WTC11 (cell line): ENCODE measurements at regions not wholly inside any gene's neighbourhood (a gene's known extent, or its start where the extent isn't known, plus 50 kb on each side); places are given as distances from the start of the nearest gene placed in this dataset.

Experiments
- ATAC-seq: fragments of 200-7000 bp; cut with Tn5 transposase; 2 replicates; pipeline ENCODE4 v1.10.0; 2021; ENCODE audit warnings: mild to moderate bottlenecking, moderate library complexity
- CTCF ChIA-PET: fragments of 300-600 bp; sonication (Branson Sonifier 250); formaldehyde crosslinking; loops from one replicate; lab custom pipeline; 2021; ENCODE audit warnings: antibody characterized with exemption; lab: Charles Lee
- POLR2A ChIA-PET: fragments of 350-600 bp; sonication (Branson Sonifier 250); formaldehyde crosslinking; loops from one replicate; lab custom pipeline; 2021; ENCODE audit warnings: antibody characterized with exemption; lab: Charles Lee
- DNase-seq: peaks from one replicate; pipeline ENCODE4 v3.0.0; 2021; ENCODE audit warnings: low spot score
- H3K27ac Mint-ChIP-seq: 2 replicates; pipeline ENCODE4 v1.8.0; 2021; ENCODE audit warnings: mixed read lengths
- H3K27me3 Mint-ChIP-seq: 2 replicates; pipeline ENCODE4 v1.8.0; 2021; ENCODE audit warnings: low read depth, mild to moderate bottlenecking, moderate library complexity, mixed read lengths
- H3K36me3 Mint-ChIP-seq: 2 replicates; pipeline ENCODE4 v1.8.0; 2021; ENCODE audit warnings: mixed read lengths
- H3K4me1 Mint-ChIP-seq: 2 replicates; pipeline ENCODE4 v1.8.0; 2022; ENCODE audit warnings: mixed read lengths
- H3K4me3 Mint-ChIP-seq: 2 replicates; pipeline ENCODE4 v1.8.0; 2021; ENCODE audit warnings: mild to moderate bottlenecking, moderate library complexity, mixed read lengths
- H3K9me3 Mint-ChIP-seq: 2 replicates; pipeline ENCODE4 v1.8.0; 2021; ENCODE audit warnings: mixed read lengths
- CBFB ChIP-seq: sonication (generic); formaldehyde crosslinking; IDR thresholded peaks from 2 replicates; pipeline ENCODE4 v1.8.1; 2022; ENCODE audit warnings: mild to moderate bottlenecking, low read depth, missing genetic modification reagents
- ELF4 ChIP-seq: sonication (generic); formaldehyde crosslinking; IDR thresholded peaks from 2 replicates; pipeline ENCODE4 v1.8.1; 2022; ENCODE audit warnings: low read depth, mild to moderate bottlenecking, moderate library complexity, missing genetic modification reagents
- HMGXB4 ChIP-seq: sonication (generic); formaldehyde crosslinking; IDR thresholded peaks from 2 replicates; pipeline ENCODE4 v1.8.1; 2023; ENCODE audit warnings: mild to moderate bottlenecking, moderate library complexity, missing genetic modification reagents
- KAT7 ChIP-seq: sonication (generic); formaldehyde crosslinking; IDR thresholded peaks from 2 replicates; pipeline ENCODE4 v1.8.1; 2023; ENCODE audit warnings: missing genetic modification reagents, mild to moderate bottlenecking, borderline replicate concordance
- MXD4 ChIP-seq: fragments of 250-450 bp; sonication (Bioruptor Pico); IDR thresholded peaks from 2 replicates; pipeline ENCODE4 v1.8.0; 2021; ENCODE audit warnings: mild to moderate bottlenecking, moderate library complexity, borderline replicate concordance
- NFE2L1 ChIP-seq: sonication (generic); formaldehyde crosslinking; IDR thresholded peaks from 2 replicates; pipeline ENCODE4 v1.8.1; 2023; ENCODE audit warnings: missing genetic modification reagents
- NR2C2 ChIP-seq: sonication (generic); formaldehyde crosslinking; IDR thresholded peaks from 2 replicates; pipeline ENCODE4 v1.8.0; 2022; ENCODE audit warnings: mild to moderate bottlenecking, missing genetic modification reagents
- ZNF219 ChIP-seq: sonication (generic); formaldehyde crosslinking; IDR thresholded peaks from 2 replicates; pipeline ENCODE4 v1.8.0; 2023; ENCODE audit warnings: missing genetic modification reagents, mild to moderate bottlenecking, borderline replicate concordance
- ZNF416 ChIP-seq: fragments of 250-450 bp; sonication (Bioruptor Pico); IDR thresholded peaks from 2 replicates; pipeline ENCODE4 v1.9.0; 2021; ENCODE audit warnings: mild to moderate bottlenecking, inconsistent platforms
- ZNF423 ChIP-seq: fragments of 250-450 bp; sonication (Bioruptor Pico); IDR thresholded peaks from 2 replicates; pipeline ENCODE4 v2.1.2; 2022; ENCODE audit warnings: mild to moderate bottlenecking, moderate library complexity
- TF ChIP-seq, protein P1 (sequence below): sonication (generic); formaldehyde crosslinking; IDR thresholded peaks from 2 replicates; pipeline ENCODE4 v1.8.1; 2023; ENCODE audit warnings: mild to moderate bottlenecking, missing genetic modification reagents, borderline replicate concordance
- TF ChIP-seq, protein P2 (sequence below): fragments of 200-600 bp; IDR thresholded peaks from 2 replicates; pipeline ENCODE4 v1.8.0; 2022; ENCODE audit warnings: antibody characterized with exemption
- TF ChIP-seq, protein P3 (sequence below): sonication (generic); formaldehyde crosslinking; IDR thresholded peaks from 2 replicates; pipeline ENCODE4 v1.8.0; 2022; ENCODE audit warnings: mild to moderate bottlenecking, missing genetic modification reagents
- TF ChIP-seq, protein P4 (sequence below): sonication (generic); formaldehyde crosslinking; IDR thresholded peaks from 2 replicates; pipeline ENCODE4 v1.8.1; 2022; ENCODE audit warnings: mild to moderate bottlenecking, moderate library complexity, missing genetic modification reagents
- TF ChIP-seq, protein P5 (sequence below): sonication (generic); formaldehyde crosslinking; IDR thresholded peaks from 2 replicates; pipeline ENCODE4 v1.8.1; 2022; ENCODE audit warnings: missing genetic modification reagents, borderline replicate concordance

- TF ChIP-seq NFE2L1 (CRISPR knock-in tag) = no peak
- TF ChIP-seq HMGXB4 (CRISPR knock-in tag) = no peak
- TF ChIP-seq, protein P1, sequence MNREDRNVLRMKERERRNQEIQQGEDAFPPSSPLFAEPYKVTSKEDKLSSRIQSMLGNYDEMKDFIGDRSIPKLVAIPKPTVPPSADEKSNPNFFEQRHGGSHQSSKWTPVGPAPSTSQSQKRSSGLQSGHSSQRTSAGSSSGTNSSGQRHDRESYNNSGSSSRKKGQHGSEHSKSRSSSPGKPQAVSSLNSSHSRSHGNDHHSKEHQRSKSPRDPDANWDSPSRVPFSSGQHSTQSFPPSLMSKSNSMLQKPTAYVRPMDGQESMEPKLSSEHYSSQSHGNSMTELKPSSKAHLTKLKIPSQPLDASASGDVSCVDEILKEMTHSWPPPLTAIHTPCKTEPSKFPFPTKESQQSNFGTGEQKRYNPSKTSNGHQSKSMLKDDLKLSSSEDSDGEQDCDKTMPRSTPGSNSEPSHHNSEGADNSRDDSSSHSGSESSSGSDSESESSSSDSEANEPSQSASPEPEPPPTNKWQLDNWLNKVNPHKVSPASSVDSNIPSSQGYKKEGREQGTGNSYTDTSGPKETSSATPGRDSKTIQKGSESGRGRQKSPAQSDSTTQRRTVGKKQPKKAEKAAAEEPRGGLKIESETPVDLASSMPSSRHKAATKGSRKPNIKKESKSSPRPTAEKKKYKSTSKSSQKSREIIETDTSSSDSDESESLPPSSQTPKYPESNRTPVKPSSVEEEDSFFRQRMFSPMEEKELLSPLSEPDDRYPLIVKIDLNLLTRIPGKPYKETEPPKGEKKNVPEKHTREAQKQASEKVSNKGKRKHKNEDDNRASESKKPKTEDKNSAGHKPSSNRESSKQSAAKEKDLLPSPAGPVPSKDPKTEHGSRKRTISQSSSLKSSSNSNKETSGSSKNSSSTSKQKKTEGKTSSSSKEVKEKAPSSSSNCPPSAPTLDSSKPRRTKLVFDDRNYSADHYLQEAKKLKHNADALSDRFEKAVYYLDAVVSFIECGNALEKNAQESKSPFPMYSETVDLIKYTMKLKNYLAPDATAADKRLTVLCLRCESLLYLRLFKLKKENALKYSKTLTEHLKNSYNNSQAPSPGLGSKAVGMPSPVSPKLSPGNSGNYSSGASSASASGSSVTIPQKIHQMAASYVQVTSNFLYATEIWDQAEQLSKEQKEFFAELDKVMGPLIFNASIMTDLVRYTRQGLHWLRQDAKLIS (CRISPR knock-in tag) = no peak
- TF ChIP-seq NR2C2 (CRISPR knock-in tag) = no peak
- TF ChIP-seq, protein P2, sequence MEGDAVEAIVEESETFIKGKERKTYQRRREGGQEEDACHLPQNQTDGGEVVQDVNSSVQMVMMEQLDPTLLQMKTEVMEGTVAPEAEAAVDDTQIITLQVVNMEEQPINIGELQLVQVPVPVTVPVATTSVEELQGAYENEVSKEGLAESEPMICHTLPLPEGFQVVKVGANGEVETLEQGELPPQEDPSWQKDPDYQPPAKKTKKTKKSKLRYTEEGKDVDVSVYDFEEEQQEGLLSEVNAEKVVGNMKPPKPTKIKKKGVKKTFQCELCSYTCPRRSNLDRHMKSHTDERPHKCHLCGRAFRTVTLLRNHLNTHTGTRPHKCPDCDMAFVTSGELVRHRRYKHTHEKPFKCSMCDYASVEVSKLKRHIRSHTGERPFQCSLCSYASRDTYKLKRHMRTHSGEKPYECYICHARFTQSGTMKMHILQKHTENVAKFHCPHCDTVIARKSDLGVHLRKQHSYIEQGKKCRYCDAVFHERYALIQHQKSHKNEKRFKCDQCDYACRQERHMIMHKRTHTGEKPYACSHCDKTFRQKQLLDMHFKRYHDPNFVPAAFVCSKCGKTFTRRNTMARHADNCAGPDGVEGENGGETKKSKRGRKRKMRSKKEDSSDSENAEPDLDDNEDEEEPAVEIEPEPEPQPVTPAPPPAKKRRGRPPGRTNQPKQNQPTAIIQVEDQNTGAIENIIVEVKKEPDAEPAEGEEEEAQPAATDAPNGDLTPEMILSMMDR = no peak
- no peak for TF ChIP-seq CBFB
- no peak for TF ChIP-seq KAT7 (CRISPR knock-in tag)
- TF ChIP-seq ELF4 (CRISPR knock-in tag) = no peak
- TF ChIP-seq, protein P3, sequence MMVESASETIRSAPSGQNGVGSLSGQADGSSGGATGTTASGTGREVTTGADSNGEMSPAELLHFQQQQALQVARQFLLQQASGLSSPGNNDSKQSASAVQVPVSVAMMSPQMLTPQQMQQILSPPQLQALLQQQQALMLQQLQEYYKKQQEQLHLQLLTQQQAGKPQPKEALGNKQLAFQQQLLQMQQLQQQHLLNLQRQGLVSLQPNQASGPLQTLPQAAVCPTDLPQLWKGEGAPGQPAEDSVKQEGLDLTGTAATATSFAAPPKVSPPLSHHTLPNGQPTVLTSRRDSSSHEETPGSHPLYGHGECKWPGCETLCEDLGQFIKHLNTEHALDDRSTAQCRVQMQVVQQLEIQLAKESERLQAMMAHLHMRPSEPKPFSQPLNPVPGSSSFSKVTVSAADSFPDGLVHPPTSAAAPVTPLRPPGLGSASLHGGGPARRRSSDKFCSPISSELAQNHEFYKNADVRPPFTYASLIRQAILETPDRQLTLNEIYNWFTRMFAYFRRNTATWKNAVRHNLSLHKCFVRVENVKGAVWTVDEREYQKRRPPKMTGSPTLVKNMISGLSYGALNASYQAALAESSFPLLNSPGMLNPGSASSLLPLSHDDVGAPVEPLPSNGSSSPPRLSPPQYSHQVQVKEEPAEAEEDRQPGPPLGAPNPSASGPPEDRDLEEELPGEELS (CRISPR knock-in tag) = no peak
Measured at GRCh38 chr1:30420519-30421050, 302.8 kb downstream of the MATN1 start (continued).

DNA sequence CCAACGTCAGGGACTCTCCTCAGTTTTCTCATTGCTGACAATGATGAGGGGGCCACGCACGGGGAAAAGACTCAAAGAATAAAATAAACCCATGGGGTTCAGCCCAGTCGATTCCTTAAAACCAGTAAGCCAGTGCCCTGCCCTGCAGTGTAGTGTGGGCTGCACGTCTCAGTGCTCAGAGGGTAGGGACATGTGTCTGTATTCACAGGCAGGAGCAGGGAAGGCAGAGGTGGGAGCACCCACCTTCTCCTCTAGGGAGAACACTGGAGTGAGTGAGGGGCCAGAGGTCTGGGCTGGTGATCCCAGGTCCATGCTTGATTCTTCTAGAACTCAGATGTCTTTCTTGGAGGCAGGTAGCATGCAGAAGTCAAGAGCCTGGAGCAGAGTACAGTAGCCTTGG lies 303.6 kb downstream of the MATN1 start:
- no peaks in the 10 kb centered on the region for H3K9me3 Mint-ChIP-seq
- 0 out of 2 replicates have a peak, but pooled peaks cover 3% of the 10 kb centered on the region for H3K4me1 Mint-ChIP-seq
- ATAC-seq = no peak
- no peak for DNase-seq
- no peaks in the 10 kb centered on the region; the same call in 1 of the 2 replicates for H3K27me3 Mint-ChIP-seq
- CTCF ChIA-PET = interaction anchor here (2.4 kb wide), 1 partner anchor 39 kb away, joined by 11 read pairs; no protein-coding TSS in a partner anchor
- no peaks in the 10 kb centered on the region for H3K36me3 Mint-ChIP-seq
- H3K27ac Mint-ChIP-seq = no peak overlapping the region
- no peak overlapping the region for H3K4me3 Mint-ChIP-seq
- POLR2A ChIA-PET = no interaction called here
- TF ChIP-seq ZNF219 (CRISPR knock-in tag) (no peak), ZNF416 (CRISPR knock-in tag) (no peak), ZNF423 (CRISPR knock-in tag) (no peak), MXD4 (CRISPR knock-in tag) (no peak), HMGXB4 (CRISPR knock-in tag) (no peak)
- TF ChIP-seq, protein P1 (CRISPR knock-in tag) = no peak
- TF ChIP-seq, protein P4, sequence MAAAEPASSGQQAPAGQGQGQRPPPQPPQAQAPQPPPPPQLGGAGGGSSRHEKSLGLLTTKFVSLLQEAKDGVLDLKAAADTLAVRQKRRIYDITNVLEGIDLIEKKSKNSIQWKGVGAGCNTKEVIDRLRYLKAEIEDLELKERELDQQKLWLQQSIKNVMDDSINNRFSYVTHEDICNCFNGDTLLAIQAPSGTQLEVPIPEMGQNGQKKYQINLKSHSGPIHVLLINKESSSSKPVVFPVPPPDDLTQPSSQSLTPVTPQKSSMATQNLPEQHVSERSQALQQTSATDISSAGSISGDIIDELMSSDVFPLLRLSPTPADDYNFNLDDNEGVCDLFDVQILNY (CRISPR knock-in tag) = no peak
- TF ChIP-seq, protein P5, sequence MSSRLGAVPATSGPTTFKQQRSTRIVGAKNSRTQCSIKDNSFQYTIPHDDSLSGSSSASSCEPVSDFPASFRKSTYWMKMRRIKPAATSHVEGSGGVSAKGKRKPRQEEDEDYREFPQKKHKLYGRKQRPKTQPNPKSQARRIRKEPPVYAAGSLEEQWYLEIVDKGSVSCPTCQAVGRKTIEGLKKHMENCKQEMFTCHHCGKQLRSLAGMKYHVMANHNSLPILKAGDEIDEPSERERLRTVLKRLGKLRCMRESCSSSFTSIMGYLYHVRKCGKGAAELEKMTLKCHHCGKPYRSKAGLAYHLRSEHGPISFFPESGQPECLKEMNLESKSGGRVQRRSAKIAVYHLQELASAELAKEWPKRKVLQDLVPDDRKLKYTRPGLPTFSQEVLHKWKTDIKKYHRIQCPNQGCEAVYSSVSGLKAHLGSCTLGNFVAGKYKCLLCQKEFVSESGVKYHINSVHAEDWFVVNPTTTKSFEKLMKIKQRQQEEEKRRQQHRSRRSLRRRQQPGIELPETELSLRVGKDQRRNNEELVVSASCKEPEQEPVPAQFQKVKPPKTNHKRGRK = no peak
